ENCODE measurements at regions not wholly inside any gene's neighbourhood (a gene's known extent, or its start where the extent isn't known, plus 50 kb on each side); places are given as distances from the start of the nearest gene placed in this dataset.

GRCh38 chr18:7338846-7339245 is 108.0 kb downstream of the LRRC30 start:
- WGBS (ENCODE audit: insufficient coverage, insufficient replicate concordance, low lambda C conversion rate, missing lambda C conversion rate), result 0% methylated on average over 2 of the region's 2 CpGs
- in situ Hi-C loops (cut with MboI), result no loop called here
- Histone ChIP-seq H3K9me3 (replicated peaks; ENCODE audit: control insufficient read depth, insufficient read depth, low read length) (no peaks in the 10 kb centered on the region), H2AFZ (ENCODE audit: control insufficient read depth, low read depth, low read length) (no peak overlapping the region), H3K4me2 (ENCODE audit: control insufficient read depth, insufficient read depth) (no peak overlapping the region), H3K27ac (ENCODE audit: control insufficient read depth, insufficient read depth) (no peak overlapping the region), H3K79me2 (ENCODE audit: control insufficient read depth, insufficient read depth, low read length) (no peaks in the 10 kb centered on the region), H3K4me3 (no peak overlapping the region), H3K27me3 (replicated peaks in 1 of 2; ENCODE audit: control insufficient read depth in 2 of 2, insufficient read depth in 2 of 2, low read length in 1 of 2) (no peaks in the 10 kb centered on the region), H3K36me3 (ENCODE audit: control insufficient read depth in 2 of 2, insufficient read depth in 2 of 2, low read length in 1 of 2) (no peaks in the 10 kb centered on the region), H3K4me1 (ENCODE audit: control insufficient read depth, insufficient read depth, low read length) (no peaks in the 10 kb centered on the region), H4K20me1 (ENCODE audit: control insufficient read depth, insufficient read depth) (no peaks in the 10 kb centered on the region), H3K9ac (ENCODE audit: control insufficient read depth, insufficient read depth, low read length) (no peak overlapping the region)
- FAIRE-seq (no peak), DNase-seq (ENCODE audit: low read depth, low spot score) (no peak), ATAC-seq (no peak)
- ChIA-PET RAD21 (ENCODE audit: unreplicated experiment) (no interaction called here), SMC1A (ENCODE audit: uncharacterized antibody, unreplicated experiment) (no interaction called here), CTCF (no interaction called here), POLR2A (interaction anchor here (0.7 kb wide), 1 partner anchor 19 kb away, joined by 3 read pairs; no protein-coding TSS in a partner anchor)
- intact Hi-C loops (cut with micrococcal nuclease; ENCODE audit: unreplicated experiment), result no loop called here
- no TSS peak for BruUV-seq (replicated peaks)
- TF ChIP-seq ZNF622 (IDR thresholded peaks at IDR 0.05) (no peak), USF2 (IDR thresholded peaks at IDR 0.05; ENCODE audit: borderline replicate concordance, low read depth, low read length) (no peak), ESRRA (IDR thresholded peaks at IDR 0.05; ENCODE audit: low read length) (no peak), STAT3 (IDR thresholded peaks at IDR 0.05; ENCODE audit: low read depth, low read length) (no peak), NKRF (conservative IDR thresholded peaks at IDR 0.05) (no peak), MYC (IDR thresholded peaks at IDR 0.05; ENCODE audit: insufficient read depth, insufficient read length, insufficient replicate concordance, low read length, severe bottlenecking) (no peak), CBX3 (IDR thresholded peaks at IDR 0.05; ENCODE audit: borderline replicate concordance, low read depth) (no peak), CHD4 (IDR thresholded peaks at IDR 0.05) (no peak), MEF2B (IDR thresholded peaks at IDR 0.05; ENCODE audit: partially characterized antibody, poor library complexity, severe bottlenecking) (no peak), CBFB (IDR thresholded peaks at IDR 0.05; ENCODE audit: low read depth) (no peak), RELB (IDR thresholded peaks at IDR 0.05; ENCODE audit: low read depth) (no peak), STAT1 (conservative IDR thresholded peaks at IDR 0.05) (no peak), BCLAF1 (IDR thresholded peaks at IDR 0.05) (no peak), KLF5 (IDR thresholded peaks at IDR 0.05; ENCODE audit: partially characterized antibody) (no peak), SMAD5 (IDR thresholded peaks at IDR 0.05; ENCODE audit: low read depth) (no peak), ZBTB33 (IDR thresholded peaks at IDR 0.05) (no peak), NR2C1 (IDR thresholded peaks at IDR 0.05) (no peak)
